B cell (primary cell): ENCODE measurements at regions not wholly inside any gene's neighbourhood (a gene's known extent, or its start where the extent isn't known, plus 50 kb on each side); places are given as distances from the start of the nearest gene placed in this dataset.

Experiments
- ATAC-seq: fragments of 200-7000 bp; cut with Tn5 transposase; one replicate; pipeline ENCODE4 v1.10.0; 2021; ENCODE audit warnings: low read depth, mild to moderate bottlenecking, moderate number of reproducible peaks, moderate library complexity
- CTCF ChIA-PET: fragments of 350-600 bp; sonication (Branson Sonifier 250); formaldehyde crosslinking; loops from one replicate; lab custom pipeline; 2021; ENCODE audit warnings: antibody characterized with exemption, inconsistent platforms; lab: Charles Lee
- POLR2A ChIA-PET: fragments of 350-600 bp; sonication (Branson Sonifier 250); formaldehyde crosslinking; loops from one replicate; lab custom pipeline; 2021; ENCODE audit warnings: antibody characterized with exemption; lab: Charles Lee
- DNase-seq: peaks from one replicate; pipeline ENCODE4 v3.0.0; 2013
- H2AFZ ChIP-seq: 2 replicates; pipeline ENCODE4 v1.6.1; 2012; ENCODE audit warnings: mild to moderate bottlenecking, low read depth, low read length; ENCODE audit not compliant: insufficient read depth, poor library complexity, severe bottlenecking
- H3K27ac ChIP-seq, 2 donors: 1 replicate in 1 of 2; 2 replicates in 1 of 2; pipeline ENCODE4 v1.5.1; 2012 to 2013; ENCODE audit warnings: low read length in 2 of 2, mild to moderate bottlenecking in 2 of 2, moderate library complexity in 1 of 2
- H3K27me3 ChIP-seq, 4 experiments: fragments of 200-600 bp in 1 of 4; sonication (generic) in 1 of 4; replicated peaks in 1 of 4; 1 replicate in 2 of 4; 2 replicates in 2 of 4; pipeline versions ENCODE4 v1.6.1 to v1.7.0; 2013 to 2016; ENCODE audit warnings: low read length in 3 of 4, mild to moderate bottlenecking in 2 of 4, mixed read lengths in 1 of 4, moderate library complexity in 1 of 4; ENCODE audit not compliant: insufficient read depth in 4 of 4, control insufficient read depth in 3 of 4; ENCODE audit errors: control extremely low read depth in 1 of 4
- H3K36me3 ChIP-seq, 2 experiments: replicated peaks in 1 of 2; 1 replicate in 1 of 2; 2 replicates in 1 of 2; pipeline versions ENCODE4 v1.6.1 to v1.7.1; 2013; ENCODE audit warnings: low read length in 1 of 2; ENCODE audit not compliant: insufficient read depth in 2 of 2, control insufficient read depth in 1 of 2; ENCODE audit errors: control extremely low read depth in 1 of 2, extremely low read depth in 1 of 2
- H3K4me1 ChIP-seq, 2 donors: fragments of 200-600 bp in 1 of 2; sonication (generic) in 1 of 2; 1 replicate in 1 of 2; 2 replicates in 1 of 2; pipeline versions ENCODE4 v1.5.1 to v1.6.1; 2013 to 2017; ENCODE audit warnings: low read length in 2 of 2; ENCODE audit not compliant: control insufficient read depth in 2 of 2, insufficient read depth in 2 of 2
- H3K4me2 ChIP-seq: replicated peaks from 2 replicates; pipeline ENCODE3; 2012; ENCODE audit warnings: mild to moderate bottlenecking, low read depth, low read length; ENCODE audit not compliant: poor library complexity, severe bottlenecking
- H3K4me3 ChIP-seq, 5 experiments: fragments of 200-600 bp in 1 of 5; sonication (generic) in 1 of 5; 1 replicate in 3 of 5; 2 replicates in 2 of 5; pipeline versions ENCODE4 v1.5.1 to v1.7.0; 2011 to 2016; ENCODE audit warnings: low read length in 4 of 5, mild to moderate bottlenecking in 4 of 5, low read depth in 2 of 5, control low read depth in 1 of 5, moderate library complexity in 1 of 5; ENCODE audit not compliant: insufficient read depth in 1 of 5; ENCODE audit errors: control extremely low read depth in 1 of 5, extremely low read depth in 1 of 5
- H3K79me2 ChIP-seq: fragments of 200-600 bp; sonication (generic); one replicate; pipeline ENCODE4 v1.6.0; 2016; ENCODE audit warnings: low read length; ENCODE audit not compliant: control insufficient read depth, insufficient read depth
- H3K9ac ChIP-seq: fragments of 200-600 bp; sonication (generic); 2 replicates; pipeline ENCODE4 v1.6.1; 2017; ENCODE audit warnings: mild to moderate bottlenecking, low read length, moderate library complexity
- H3K9me3 ChIP-seq, 3 donors: one replicate each; pipeline versions ENCODE4 v1.6.1 to v1.7.1; 2013; ENCODE audit warnings: low read length in 2 of 3; ENCODE audit not compliant: control insufficient read depth in 2 of 3, insufficient read depth in 1 of 3; ENCODE audit errors: control extremely low read depth in 1 of 3
- H4K20me1 ChIP-seq: 2 replicates; pipeline ENCODE4 v1.6.0; 2012; ENCODE audit warnings: mild to moderate bottlenecking, low read length; ENCODE audit not compliant: insufficient read depth, control insufficient read depth, poor library complexity, severe bottlenecking
- H3K27ac Mint-ChIP-seq: one replicate; pipeline ENCODE4 v1.8.0; 2021; ENCODE audit warnings: mixed read lengths
- H3K27me3 Mint-ChIP-seq: one replicate; pipeline ENCODE4 v1.8.0; 2021; ENCODE audit warnings: mixed read lengths
- H3K4me1 Mint-ChIP-seq: one replicate; pipeline ENCODE4 v1.8.0; 2021; ENCODE audit warnings: mixed read lengths
- H3K4me3 Mint-ChIP-seq: one replicate; pipeline ENCODE4 v1.8.0; 2021; ENCODE audit warnings: mixed read lengths
- H3K9me3 Mint-ChIP-seq: one replicate; pipeline ENCODE4 v1.8.0; 2022; ENCODE audit warnings: mixed read lengths; ENCODE audit not compliant: insufficient read depth
- CTCF ChIP-seq: fragments of 200-600 bp; IDR thresholded peaks from one replicate; pipeline ENCODE4 v1.8.0; 2022; ENCODE audit warnings: antibody characterized with exemption, mild to moderate bottlenecking
- EZH2 ChIP-seq: IDR thresholded peaks from 2 replicates; pipeline ENCODE4 v1.6.1; 2012; ENCODE audit warnings: borderline replicate concordance, low read depth, mild to moderate bottlenecking, moderate library complexity, low read length; ENCODE audit not compliant: insufficient read depth, poor library complexity, severe bottlenecking
- WGBS: methylation state at CpG from one replicate; pipeline ENCODE4 v1.1.5; 2013; ENCODE audit warnings: missing lambda C conversion rate; ENCODE audit not compliant: insufficient coverage; 5-methylcytosine and 5-hydroxymethylcytosine counted together
- intact Hi-C: fragments of 100-400 bp; cut with micrococcal nuclease; formaldehyde crosslinking; loops from one replicate; pipeline ENCODE4 v1.10.0; 2022

GRCh38 chr12:115726691-115727090, 550.8 kb downstream of the MED13L start:
- ChIA-PET POLR2A (no interaction called here), CTCF (no interaction called here)
- DNase-seq (no peak), ATAC-seq (no peak)
- Histone ChIP-seq H3K4me1 (no peaks in the 10 kb centered on the region), H3K4me3 (no peak overlapping the region), H3K27ac (no peak overlapping the region), H4K20me1 (no peaks in the 10 kb centered on the region), H2AFZ (no peak overlapping the region), H3K9me3 (no peaks in the 10 kb centered on the region), H3K9ac (no peak overlapping the region), H3K79me2 (no peaks in the 10 kb centered on the region), H3K36me3 (no peaks in the 10 kb centered on the region), H3K4me2 (no peak overlapping the region), H3K27me3 (no peaks in the 10 kb centered on the region)
- Mint-ChIP-seq H3K27ac (no peak overlapping the region), H3K27me3 (peaks cover 8% of the 10 kb centered on the region), H3K4me1 (no peaks in the 10 kb centered on the region), H3K9me3 (no peaks in the 10 kb centered on the region), H3K4me3 (no peak overlapping the region)
- intact Hi-C loops: no loop called here
- TF ChIP-seq CTCF (no peak), EZH2 (no peak)
- WGBS: no CpG with 5 or more reads among the region's 5 CpGs

- Histone ChIP-seq H3K27me3 (no peaks in the 10 kb centered on the region), H3K27ac (no peak overlapping the region), H3K9me3 (no peaks in the 10 kb centered on the region), H3K4me3 (no peak overlapping the region), H2AFZ (no peak overlapping the region), H3K79me2 (no peaks in the 10 kb centered on the region), H3K4me1 (no peaks in the 10 kb centered on the region), H3K36me3 (no peaks in the 10 kb centered on the region), H3K4me2 (no peak overlapping the region), H4K20me1 (no peaks in the 10 kb centered on the region), H3K9ac (no peak overlapping the region)
- no peaks in the 10 kb centered on the region for H3K4me1 Mint-ChIP-seq
- TF ChIP-seq CTCF (no peak), EZH2 (no peak)
- POLR2A ChIA-PET: no interaction called here
- no peak overlapping the region for H3K27ac Mint-ChIP-seq
- CTCF ChIA-PET: no interaction called here
- intact Hi-C loops: no loop called here
- H3K9me3 Mint-ChIP-seq: no peaks in the 10 kb centered on the region
- no peak for DNase-seq
- no peak for ATAC-seq
- H3K27me3 Mint-ChIP-seq: no peaks in the 10 kb centered on the region
- 92% methylated on average over 2 of the region's 2 CpGs for WGBS
- no peak overlapping the region for H3K4me3 Mint-ChIP-seq
These were observed 555.3 kb downstream of the MED13L start for GRCh38 chr12:115722181-115722580.
